K562 (cell line): ENCODE measurements at regions not wholly inside any gene's neighbourhood (a gene's known extent, or its start where the extent isn't known, plus 50 kb on each side); places are given as distances from the start of the nearest gene placed in this dataset.

Experiments used
- ATAC-seq: fragments of 200-7000 bp; cut with Tn5 transposase; 3 replicates; pipeline ENCODE4 v1.9.1; 2020; ENCODE audit warnings: moderate library complexity
- BruUV-seq: library from RNA; stranded (reverse); fragments of 400-500 nt; replicated peaks from 2 replicates; lab custom pipeline; 2021; lab: Mats Ljungman, UMichigan
- CTCF ChIA-PET: fragments of 300-600 bp; formaldehyde crosslinking; extraction: SDS; loops from one replicate; lab custom pipeline; 2021; ENCODE audit warnings: low intra/inter-chr PET ratio; lab: Yijun Ruan, JAX
- POLR2A ChIA-PET: fragments of 300-600, 350-650 bp; sonication (Branson Sonifier 250); formaldehyde crosslinking; extraction: SDS; loops from one replicate; lab custom pipeline; 2021; ENCODE audit warnings: antibody characterized with exemption, inconsistent platforms; lab: Yijun Ruan, JAX
- DNase-seq, 4 experiments: peaks; one replicate each; pipeline versions ENCODE4 v3.0.0 to v3.0.0-alpha.2; 2011 to 2018; ENCODE audit warnings: low spot score in 3 of 4, mixed read lengths in 3 of 4; ENCODE audit errors: extremely low read depth in 1 of 4
- FAIRE-seq: peaks from 2 replicates; lab custom pipeline; 2011; peaks lifted over from hg19 to GRCh38; lab: Jason Lieb, UNC
- H2AFZ ChIP-seq: 2 replicates; pipeline ENCODE4 v1.6.0; 2011; ENCODE audit warnings: low read depth, low read length, control low read depth, inconsistent platforms
- H3K27ac ChIP-seq: fragments of 200-600 bp; 3 replicates; pipeline ENCODE4 v1.8.0; 2011; ENCODE audit warnings: low read depth, mild to moderate bottlenecking, control low read depth, inconsistent platforms, low read length, moderate library complexity, mixed read lengths; ENCODE audit errors: extremely low read depth
- H3K27me3 ChIP-seq, 2 experiments: fragments of 300-600 bp in 1 of 2; 2 replicates in 1 of 2; 3 replicates in 1 of 2; pipeline versions ENCODE4 v1.6.0 to v1.8.0; 2011; ENCODE audit warnings: inconsistent platforms in 2 of 2, low read length in 2 of 2, mild to moderate bottlenecking in 1 of 2, mixed read lengths in 1 of 2, moderate library complexity in 1 of 2; ENCODE audit not compliant: control insufficient read depth in 2 of 2, insufficient read depth in 2 of 2
- H3K36me3 ChIP-seq: fragments of 300-600 bp; 3 replicates; pipeline ENCODE4 v1.8.0; 2011; ENCODE audit warnings: mild to moderate bottlenecking, low read length, inconsistent platforms; ENCODE audit not compliant: control insufficient read depth, insufficient read depth
- H3K4me1 ChIP-seq, 2 experiments: fragments of 200-600 bp in 1 of 2; replicated peaks in 1 of 2; 2 replicates in 1 of 2; 3 replicates in 1 of 2; pipeline versions ENCODE4 v1.5.1 to v1.8.0; 2011; ENCODE audit warnings: inconsistent platforms in 2 of 2, low read length in 2 of 2, mild to moderate bottlenecking in 1 of 2, mixed read lengths in 1 of 2, moderate library complexity in 1 of 2; ENCODE audit not compliant: control insufficient read depth in 2 of 2, insufficient read depth in 2 of 2
- H3K4me2 ChIP-seq: 2 replicates; pipeline ENCODE4 v1.6.1; 2011; ENCODE audit warnings: low read length, control low read depth, inconsistent platforms, mixed read lengths; ENCODE audit not compliant: insufficient read depth
- H3K4me3 ChIP-seq: fragments of 200-600 bp; sonication (generic), shearing (Covaris generic); 2 replicates; pipeline ENCODE4 v1.5.1; 2016; ENCODE audit warnings: control low read depth, inconsistent platforms
- H3K79me2 ChIP-seq: fragments of 200-600 bp; 3 replicates; pipeline ENCODE4 v1.8.0; 2011; ENCODE audit warnings: low read length, inconsistent platforms; ENCODE audit not compliant: control insufficient read depth, insufficient read depth
- H3K9ac ChIP-seq, 2 experiments: 2 replicates each; pipeline versions ENCODE4 v1.6.0 to v1.6.1; 2011; ENCODE audit warnings: low read depth in 2 of 2, low read length in 2 of 2, control low read depth in 1 of 2, inconsistent platforms in 1 of 2, mild to moderate bottlenecking in 1 of 2, mixed read lengths in 1 of 2; ENCODE audit not compliant: insufficient read depth in 1 of 2
- H3K9me1 ChIP-seq: one replicate; pipeline ENCODE4 v1.6.0; 2011; ENCODE audit warnings: inconsistent platforms, mild to moderate bottlenecking, low read length, moderate library complexity; ENCODE audit not compliant: control insufficient read depth, insufficient read depth
- H3K9me3 ChIP-seq: replicated peaks from 2 replicates; pipeline ENCODE4 v1.5.1; 2011; ENCODE audit warnings: low read depth, low read length, inconsistent platforms; ENCODE audit not compliant: control insufficient read depth, insufficient read depth
- H4K20me1 ChIP-seq: replicated peaks from 2 replicates; pipeline ENCODE4 v1.6.1; 2011; ENCODE audit warnings: low read length, inconsistent platforms, mixed read lengths; ENCODE audit not compliant: control insufficient read depth, insufficient read depth
- BCL6 ChIP-seq: fragments of 250-450 bp; sonication (Bioruptor Pico); IDR thresholded peaks from 2 replicates; pipeline ENCODE4 v1.4.0; 2020
- CEBPZ ChIP-seq: fragments of 150-350 bp; IDR thresholded peaks from 2 replicates; pipeline ENCODE4 v1.6.1; 2014; ENCODE audit warnings: low read depth, mild to moderate bottlenecking, low read length, borderline replicate concordance
- DIDO1 ChIP-seq: fragments of 450-650 bp; IDR thresholded peaks from 2 replicates; pipeline ENCODE4 v1.6.1; 2016; ENCODE audit warnings: low read depth, missing biosample characterization, missing genetic modification characterization
- KDM1A ChIP-seq, 2 experiments: fragments of 450-650 bp; IDR thresholded peaks; 2 replicates each; pipeline ENCODE4 v1.6.1; 2016; ENCODE audit warnings: mild to moderate bottlenecking in 2 of 2
- MXD1 ChIP-seq: fragments of 250-450 bp; sonication (Bioruptor Pico); IDR thresholded peaks from 2 replicates; pipeline ENCODE4 v1.8.0; 2021; ENCODE audit warnings: borderline replicate concordance, mild to moderate bottlenecking, moderate library complexity; ENCODE audit not compliant: poor library complexity, severe bottlenecking
- NCOA6 ChIP-seq: fragments of 450-650 bp; IDR thresholded peaks from 2 replicates; pipeline ENCODE4 v1.6.1; 2017; ENCODE audit warnings: mild to moderate bottlenecking
- NEUROD1 ChIP-seq: fragments of 150-350 bp; IDR thresholded peaks from 2 replicates; pipeline ENCODE4 v1.6.1; 2014; ENCODE audit warnings: borderline replicate concordance, low read length, low read depth; ENCODE audit not compliant: partially characterized antibody
- NONO ChIP-seq, 2 experiments: fragments of 200-400 bp in 1 of 2; fragments of 450-650 bp in 1 of 2; formaldehyde crosslinking in 1 of 2; IDR thresholded peaks; 2 replicates each; pipeline ENCODE4 v1.6.1; 2017; ENCODE audit warnings: low read depth in 2 of 2, mild to moderate bottlenecking in 2 of 2, moderate library complexity in 2 of 2, low read length in 1 of 2
- RFX7 ChIP-seq: fragments of 250-450 bp; sonication (Bioruptor Pico); IDR thresholded peaks from 2 replicates; pipeline ENCODE4 v1.5.1; 2021; ENCODE audit warnings: mild to moderate bottlenecking
- SMARCE1 ChIP-seq: fragments of 450-650 bp; IDR thresholded peaks from 2 replicates; pipeline ENCODE4 v1.7.1; 2016; ENCODE audit warnings: mild to moderate bottlenecking
- TAF9B ChIP-seq: fragments of 450-650 bp; IDR thresholded peaks from 2 replicates; pipeline ENCODE4 v1.6.1; 2018; ENCODE audit warnings: mild to moderate bottlenecking; ENCODE audit not compliant: partially characterized antibody
- TCFL5 ChIP-seq: fragments of 250-450 bp; sonication (Bioruptor Pico); conservative IDR thresholded peaks from 2 replicates; pipeline ENCODE4 v1.6.1; 2021; ENCODE audit warnings: mild to moderate bottlenecking, moderate library complexity, matching md5 sums
- TRIM25 ChIP-seq: fragments of 450-650 bp; IDR thresholded peaks from 2 replicates; pipeline ENCODE4 v1.7.0; 2016; ENCODE audit warnings: borderline replicate concordance
- USF2 ChIP-seq: sonication (generic); formaldehyde crosslinking; IDR thresholded peaks from 2 replicates; pipeline ENCODE4 v1.5.0; 2020; ENCODE audit warnings: missing genetic modification reagents
- ZBTB43 ChIP-seq: sonication (generic); formaldehyde crosslinking; IDR thresholded peaks from 2 replicates; pipeline ENCODE4 v1.8.0; 2023; ENCODE audit warnings: mild to moderate bottlenecking, missing genetic modification reagents
- ZNF282 ChIP-seq: sonication (generic); formaldehyde crosslinking; IDR thresholded peaks from 2 replicates; pipeline ENCODE4 v1.8.1; 2023; ENCODE audit warnings: missing genetic modification reagents
- WGBS: fragments of 100-300 bp; shearing (Covaris generic); methylation state at CpG from one replicate; pipeline ENCODE4 v1.1.6; 2016; ENCODE audit warnings: low coverage, mixed read lengths; ENCODE audit not compliant: insufficient coverage; ENCODE audit errors: missing lambda C conversion rate; 5-methylcytosine and 5-hydroxymethylcytosine counted together
- in situ Hi-C: fragments of 300-500 bp; cut with MboI; formaldehyde crosslinking; loops from 4 replicates; pipeline ENCODE4 v1.15.0; 2018; ENCODE audit warnings: inconsistent platforms, mixed read lengths
- intact Hi-C: fragments of 100-400 bp; cut with micrococcal nuclease; formaldehyde crosslinking; loops from 2 replicates; pipeline ENCODE4 v1.14.2; 2022

- Histone ChIP-seq H3K4me2 (no peak overlapping the region), H3K27ac (no peak overlapping the region), H3K9me1 (no peaks in the 10 kb centered on the region), H3K9ac (no peak overlapping the region), H3K9me3 (no peaks in the 10 kb centered on the region), H2AFZ (no peak overlapping the region), H3K4me1 (no peaks in the 10 kb centered on the region), H3K36me3 (no peaks in the 10 kb centered on the region), H3K27me3 (peaks cover 0 to 36% of the 10 kb centered on the region in 2 experiments; a peak in 1 of 5 replicates), H3K4me3 (no peak overlapping the region), H4K20me1 (no peaks in the 10 kb centered on the region; the same call in 1 of the 2 replicates), H3K79me2 (no peaks in the 10 kb centered on the region)
- ChIA-PET POLR2A (interaction anchor here (1.2 kb wide), 1 partner anchor 11 kb away, joined by 5 read pairs; no protein-coding TSS in a partner anchor), CTCF (no interaction called here)
- 2% methylated on average over 11 of the region's 12 CpGs for WGBS
- ATAC-seq = no peak
- no peak for DNase-seq
- FAIRE-seq = no peak
- in situ Hi-C loops (no loop called here), intact Hi-C loops (no loop called here)
- BruUV-seq = no TSS peak
- no peak for TF ChIP-seq TRIM25
- TF ChIP-seq MXD1 (CRISPR knock-in tag) = no peak
- TF ChIP-seq DIDO1 (tag) = no peak
- no peak for TF ChIP-seq ZNF282 (CRISPR knock-in tag)
- TF ChIP-seq RFX7 (CRISPR knock-in tag) = no peak
- TF ChIP-seq ZBTB43 (CRISPR knock-in tag) = no peak
- no peak for TF ChIP-seq SMARCE1
- no peak for TF ChIP-seq TAF9B
- no peak for TF ChIP-seq USF2 (CRISPR knock-in tag)
- no peak for TF ChIP-seq NEUROD1
- TF ChIP-seq TCFL5 (CRISPR knock-in tag) = no peak
- TF ChIP-seq CEBPZ = no peak
- no peak for TF ChIP-seq NONO (IDR thresholded peaks at IDR 0.05; ENCODE audit: low read depth in 2 of 2, low read length in 1 of 2)
- TF ChIP-seq KDM1A (IDR thresholded peaks at IDR 0.05) = no peak
- no peak for TF ChIP-seq NCOA6
- no peak for TF ChIP-seq BCL6 (CRISPR knock-in tag)
Observed at GRCh38 chr22:49018601-49019000, 809.1 kb downstream of the BRD1 start.
